Caco-2 (cell line): ENCODE measurements at regions not wholly inside any gene's neighbourhood (a gene's known extent, or its start where the extent isn't known, plus 50 kb on each side); places are given as distances from the start of the nearest gene placed in this dataset.

Experiments used
- BruUV-seq: library from RNA; stranded (reverse); fragments of 400-500 nt; replicated peaks from 2 replicates; lab custom pipeline; 2021; lab: Mats Ljungman, UMichigan
- CTCF ChIA-PET: fragments of 300-600 bp; sonication (Branson Sonifier 250); formaldehyde crosslinking; loops from one replicate; lab custom pipeline; 2022; ENCODE audit warnings: antibody characterized with exemption; lab: Charles Lee
- POLR2A ChIA-PET: fragments of 300-600 bp; sonication (Branson Sonifier 250); formaldehyde crosslinking; loops from one replicate; lab custom pipeline; 2022; ENCODE audit warnings: antibody characterized with exemption; lab: Charles Lee
- DNase-seq, 2 experiments: peaks; one replicate each; pipeline versions ENCODE4 v3.0.0 to v3.0.0-alpha.2; 2020 to 2022
- H3K27me3 ChIP-seq: replicated peaks from 2 replicates; pipeline ENCODE4 v1.6.0; 2011; ENCODE audit warnings: low read length; ENCODE audit not compliant: control insufficient read depth, insufficient read depth
- H3K36me3 ChIP-seq: 2 replicates; pipeline ENCODE4 v1.5.1; 2011; ENCODE audit warnings: low read length; ENCODE audit not compliant: control insufficient read depth, insufficient read depth
- H3K4me1 ChIP-seq: fragments of 250-450 bp; sonication (Bioruptor Pico); 2 replicates; pipeline ENCODE4 v1.5.1; 2020; ENCODE audit warnings: mild to moderate bottlenecking
- H3K4me3 ChIP-seq: 2 replicates; pipeline ENCODE4 v1.5.1; 2011; ENCODE audit warnings: low read depth, mild to moderate bottlenecking, control low read depth, low read length
- H3K9me3 ChIP-seq: fragments of 250-450 bp; sonication (Bioruptor Pico); 2 replicates; pipeline ENCODE4 v1.5.1; 2020; ENCODE audit warnings: mild to moderate bottlenecking, moderate library complexity
- H3K27ac Mint-ChIP-seq: one replicate; pipeline ENCODE4 v1.8.0; 2022; ENCODE audit warnings: mixed read lengths; ENCODE audit not compliant: unreplicated experiment
- H3K27me3 Mint-ChIP-seq: one replicate; pipeline ENCODE4 v1.8.0; 2022; ENCODE audit warnings: mixed read lengths; ENCODE audit not compliant: insufficient read depth, unreplicated experiment
- H3K36me3 Mint-ChIP-seq: one replicate; pipeline ENCODE4 v1.8.0; 2022; ENCODE audit warnings: mild to moderate bottlenecking, mixed read lengths; ENCODE audit not compliant: insufficient read depth, unreplicated experiment
- H3K4me1 Mint-ChIP-seq: one replicate; pipeline ENCODE4 v1.8.0; 2022; ENCODE audit warnings: low read depth, mixed read lengths; ENCODE audit not compliant: unreplicated experiment
- H3K4me3 Mint-ChIP-seq: one replicate; pipeline ENCODE4 v1.8.0; 2022; ENCODE audit warnings: mild to moderate bottlenecking, moderate library complexity, mixed read lengths; ENCODE audit not compliant: unreplicated experiment
- H3K9me3 Mint-ChIP-seq: one replicate; pipeline ENCODE4 v1.8.0; 2022; ENCODE audit warnings: mixed read lengths; ENCODE audit not compliant: unreplicated experiment
- CTCF ChIP-seq, 2 experiments: fragments of 200-600 bp in 1 of 2; IDR thresholded peaks; 1 replicate in 1 of 2; 2 replicates in 1 of 2; pipeline versions ENCODE4 v1.5.1 to v1.8.0; 2011 to 2022; ENCODE audit warnings: antibody characterized with exemption in 1 of 2, control low read depth in 1 of 2, inconsistent platforms in 1 of 2, low read depth in 1 of 2, low read length in 1 of 2, mild to moderate bottlenecking in 1 of 2, moderate library complexity in 1 of 2; ENCODE audit not compliant: insufficient read depth in 1 of 2, severe bottlenecking in 1 of 2, unreplicated experiment in 1 of 2
- intact Hi-C: fragments of 100-400 bp; cut with micrococcal nuclease; formaldehyde crosslinking; loops from one replicate; pipeline ENCODE4 v1.10.0; 2022; ENCODE audit not compliant: unreplicated experiment

- no peaks in the 10 kb centered on the region for H3K27me3 ChIP-seq
- no peak for DNase-seq
- Mint-ChIP-seq H3K27ac (no peak overlapping the region), H3K36me3 (no peaks in the 10 kb centered on the region), H3K4me3 (no peak overlapping the region), H3K4me1 (no peaks in the 10 kb centered on the region), H3K27me3 (no peaks in the 10 kb centered on the region), H3K9me3 (no peaks in the 10 kb centered on the region)
- intact Hi-C loops, result no loop called here
- ChIA-PET CTCF (no interaction called here), POLR2A (no interaction called here)
- no TSS peak for BruUV-seq
- no peak overlapping the region for H3K4me3 ChIP-seq
- H3K36me3 ChIP-seq, result no peaks in the 10 kb centered on the region
- H3K9me3 ChIP-seq, result no peaks in the 10 kb centered on the region
- no peaks in the 10 kb centered on the region for H3K4me1 ChIP-seq
- no peak for TF ChIP-seq CTCF (IDR thresholded peaks at IDR 0.05; ENCODE audit: insufficient read depth in 1 of 2, low read depth in 1 of 2, low read length in 1 of 2, severe bottlenecking in 1 of 2, unreplicated experiment in 1 of 2)
Observed at GRCh38 chr9:79800578-79800977, 228.8 kb downstream of the TLE4 start.

GRCh38 chr9:79799691-79800335, 228.0 kb downstream of the TLE4 start:
- Histone ChIP-seq H3K4me3 (no peak overlapping the region), H3K4me1 (no peaks in the 10 kb centered on the region), H3K9me3 (no peaks in the 10 kb centered on the region), H3K27me3 (no peaks in the 10 kb centered on the region), H3K36me3 (no peaks in the 10 kb centered on the region)
- H3K36me3 Mint-ChIP-seq, result no peaks in the 10 kb centered on the region
- no peaks in the 10 kb centered on the region for H3K9me3 Mint-ChIP-seq
- H3K27ac Mint-ChIP-seq, result no peak overlapping the region
- no peak for TF ChIP-seq CTCF (IDR thresholded peaks at IDR 0.05; ENCODE audit: insufficient read depth in 1 of 2, low read depth in 1 of 2, low read length in 1 of 2, severe bottlenecking in 1 of 2, unreplicated experiment in 1 of 2)
- intact Hi-C loops, result no loop called here
- H3K4me3 Mint-ChIP-seq, result no peak overlapping the region
- no TSS peak for BruUV-seq
- no peaks in the 10 kb centered on the region for H3K27me3 Mint-ChIP-seq
- DNase-seq, result no peak
- CTCF ChIA-PET, result no interaction called here
- no peaks in the 10 kb centered on the region for H3K4me1 Mint-ChIP-seq
- POLR2A ChIA-PET, result no interaction called here

GRCh38 chr9:79798450-79798849, 226.7 kb downstream of the TLE4 start:
- no peak overlapping the region for H3K27ac Mint-ChIP-seq
- no TSS peak for BruUV-seq

More at GRCh38 chr9:79798450-79798849, 226.7 kb downstream of the TLE4 start:
- H3K9me3 Mint-ChIP-seq, result no peaks in the 10 kb centered on the region
- no peak for TF ChIP-seq CTCF (IDR thresholded peaks at IDR 0.05; ENCODE audit: insufficient read depth in 1 of 2, low read depth in 1 of 2, low read length in 1 of 2, severe bottlenecking in 1 of 2, unreplicated experiment in 1 of 2)
- no peak overlapping the region for H3K4me3 ChIP-seq
- no peaks in the 10 kb centered on the region for H3K36me3 ChIP-seq
- H3K36me3 Mint-ChIP-seq, result no peaks in the 10 kb centered on the region
- POLR2A ChIA-PET, result no interaction called here
- no peaks in the 10 kb centered on the region for H3K4me1 Mint-ChIP-seq
- no peak overlapping the region for H3K4me3 Mint-ChIP-seq
- intact Hi-C loops, result no loop called here
- no peaks in the 10 kb centered on the region for H3K27me3 Mint-ChIP-seq
- H3K4me1 ChIP-seq, result no peaks in the 10 kb centered on the region
- CTCF ChIA-PET, result no interaction called here
- no peaks in the 10 kb centered on the region for H3K27me3 ChIP-seq
- H3K9me3 ChIP-seq, result no peaks in the 10 kb centered on the region
- DNase-seq, result no peak
